ENCODE measurements at regions not wholly inside any gene's neighbourhood (a gene's known extent, or its start where the extent isn't known, plus 50 kb on each side); places are given as distances from the start of the nearest gene placed in this dataset.
"Not testable (repeated sequence)": the region's sequence is repeated elsewhere in the genome, so short reads cannot be mapped to it uniquely, and the experiment has no call there.

- H3K23me2 ChIP-seq (ENCODE audit: insufficient read length, low read depth, low read length, poor library complexity, severe bottlenecking) = no peaks in the 10 kb centered on the region
- H3K23ac ChIP-seq (ENCODE audit: insufficient read length, low read depth, low read length) = no peak overlapping the region
- H4K5ac ChIP-seq (ENCODE audit: insufficient read length, low read depth, low read length) = no peak overlapping the region
- no peak overlapping the region for H3K14ac ChIP-seq (ENCODE audit: insufficient read depth, low read length)
- H4K91ac ChIP-seq (ENCODE audit: insufficient read length, low read depth, low read length) = no peak overlapping the region
- no peak overlapping the region for H3K4me3 Mint-ChIP-seq
- H3K18ac ChIP-seq (ENCODE audit: insufficient read length, low read depth, low read length) = no peak overlapping the region
- H3K4ac ChIP-seq (ENCODE audit: low read depth, low read length) = no peak overlapping the region
- no peak overlapping the region for H3K4me2 ChIP-seq (ENCODE audit: insufficient read depth, insufficient read length, low read length)
- TF ChIP-seq CTCF (conservative IDR thresholded peaks at IDR 0.05) = peak; percentile 67
- H3K9me3 ChIP-seq (ENCODE audit: control insufficient read depth, low read depth, low read length) = no peaks in the 10 kb centered on the region
- peaks cover 3% of the 10 kb centered on the region; the same call in 1 of the 2 replicates for H3K4me1 ChIP-seq (ENCODE audit: insufficient read depth, low read length)
- peaks cover 0 to 2% (median 0%) of the 10 kb centered on the region in 3 experiments; a peak in 2 of 7 replicates for H3K36me3 Mint-ChIP-seq (ENCODE audit: insufficient read depth in 1 of 3, low read depth in 3 of 3)
- no peaks in the 10 kb centered on the region for H4K20me1 ChIP-seq (ENCODE audit: control insufficient read depth, insufficient read depth, insufficient read length)
- H2BK15ac ChIP-seq (ENCODE audit: low read depth, low read length) = no peak overlapping the region
- H3K27ac Mint-ChIP-seq = no peak overlapping the region
- no peak overlapping the region for H2BK5ac ChIP-seq (ENCODE audit: insufficient read length, low read length)
- H3K4me1 Mint-ChIP-seq = peaks cover 19 to 22% of the 10 kb centered on the region in 2 experiments
- H2AK5ac ChIP-seq (ENCODE audit: insufficient read length, low read length) = no peak overlapping the region
- H2BK120ac ChIP-seq (ENCODE audit: low read depth, low read length, poor library complexity, severe bottlenecking) = no peak overlapping the region
- no peaks in the 10 kb centered on the region for H3K79me1 ChIP-seq (ENCODE audit: insufficient read depth, low read depth, low read length, poor library complexity, severe bottlenecking)
- H2BK12ac ChIP-seq (ENCODE audit: insufficient read length, low read depth, low read length) = no peak overlapping the region
- no peaks in the 10 kb centered on the region for H3K27me3 ChIP-seq (ENCODE audit: insufficient read depth, low read length)
- H3T11ph ChIP-seq (ENCODE audit: low read length) = no peak overlapping the region
- H3K27ac ChIP-seq (ENCODE audit: insufficient read length, low read depth, low read length) = no peak overlapping the region
- H3K9ac ChIP-seq (ENCODE audit: extremely low read depth, insufficient read length, low read length) = no peak overlapping the region
- no peak overlapping the region for H3K56ac ChIP-seq (ENCODE audit: insufficient read length, low read depth, low read length)
- WGBS (ENCODE audit: extremely low coverage, insufficient read length, low lambda C conversion rate) = no CpG with 5 or more reads among the region's 4 CpGs
- no peak overlapping the region for H4K8ac ChIP-seq (replicated peaks; ENCODE audit: insufficient read length, low read depth, low read length)
- DNase-seq = peak; percentile 70
- H3K9me3 Mint-ChIP-seq = peaks cover 3 to 8% of the 10 kb centered on the region in 2 experiments; a peak in 1 of 5 replicates
- H3K79me2 ChIP-seq (ENCODE audit: insufficient read depth, low read length) = no peaks in the 10 kb centered on the region
- no peak overlapping the region for H2AFZ ChIP-seq (ENCODE audit: low read length)
- no peak overlapping the region for H2BK20ac ChIP-seq (ENCODE audit: low read depth, low read length, poor library complexity, severe bottlenecking)
- no peaks in the 10 kb centered on the region for H3K27me3 Mint-ChIP-seq (ENCODE audit: low read depth)
Observed at GRCh38 chr6:86706449-86706848, 230.9 kb upstream of the HTR1E start.

GRCh38 chr6:86701228-86701627 lies 236.1 kb upstream of the HTR1E start:
- not testable (repeated sequence) for H2BK5ac ChIP-seq (ENCODE audit: insufficient read length, low read length); H3K27ac ChIP-seq (ENCODE audit: insufficient read length, low read depth, low read length); H2AK5ac ChIP-seq (ENCODE audit: insufficient read length, low read length); H3K9ac ChIP-seq (ENCODE audit: extremely low read depth, insufficient read length, low read length); H3K18ac ChIP-seq (ENCODE audit: insufficient read length, low read depth, low read length); H3K4me3 Mint-ChIP-seq; H3K4ac ChIP-seq (ENCODE audit: low read depth, low read length); H3K4me2 ChIP-seq (ENCODE audit: insufficient read depth, insufficient read length, low read length); H3K27ac Mint-ChIP-seq; H3K14ac ChIP-seq (ENCODE audit: insufficient read depth, low read length); H4K20me1 ChIP-seq (ENCODE audit: control insufficient read depth, insufficient read depth, insufficient read length); H4K8ac ChIP-seq (replicated peaks; ENCODE audit: insufficient read length, low read depth, low read length); H2BK12ac ChIP-seq (ENCODE audit: insufficient read length, low read depth, low read length); H3K56ac ChIP-seq (ENCODE audit: insufficient read length, low read depth, low read length); H4K5ac ChIP-seq (ENCODE audit: insufficient read length, low read depth, low read length); H2BK20ac ChIP-seq (ENCODE audit: low read depth, low read length, poor library complexity, severe bottlenecking); H3K23me2 ChIP-seq (ENCODE audit: insufficient read length, low read depth, low read length, poor library complexity, severe bottlenecking); H3T11ph ChIP-seq (ENCODE audit: low read length); H4K91ac ChIP-seq (ENCODE audit: insufficient read length, low read depth, low read length); H3K4me1 ChIP-seq (ENCODE audit: insufficient read depth, low read length); H3K27me3 ChIP-seq (ENCODE audit: insufficient read depth, low read length); H2BK15ac ChIP-seq (ENCODE audit: low read depth, low read length); H3K79me2 ChIP-seq (ENCODE audit: insufficient read depth, low read length); H3K9me3 ChIP-seq (ENCODE audit: control insufficient read depth, low read depth, low read length); H3K79me1 ChIP-seq (ENCODE audit: insufficient read depth, low read depth, low read length, poor library complexity, severe bottlenecking); DNase-seq; H2AFZ ChIP-seq (ENCODE audit: low read length); H3K36me3 Mint-ChIP-seq (ENCODE audit: insufficient read depth in 1 of 3, low read depth in 3 of 3); H3K27me3 Mint-ChIP-seq (ENCODE audit: low read depth); H2BK120ac ChIP-seq (ENCODE audit: low read depth, low read length, poor library complexity, severe bottlenecking); H3K23ac ChIP-seq (ENCODE audit: insufficient read length, low read depth, low read length)
- H3K4me1 Mint-ChIP-seq = peaks cover 14 to 18% of the 10 kb centered on the region in 2 experiments
- peaks cover 3 to 11% of the 10 kb centered on the region in 2 experiments; a peak in 1 of 5 replicates for H3K9me3 Mint-ChIP-seq
- WGBS (ENCODE audit: extremely low coverage, insufficient read length, low lambda C conversion rate) = no CpG with 5 or more reads among the region's 4 CpGs
